Thyroid gland (tissue), 4 donors: ENCODE measurements at regions not wholly inside any gene's neighbourhood (a gene's known extent, or its start where the extent isn't known, plus 50 kb on each side); places are given as distances from the start of the nearest gene placed in this dataset.

Experiments
- DNase-seq, 2 donors: peaks; one replicate each; pipeline ENCODE4 v3.0.0-alpha.2; 2019
- H3K27ac ChIP-seq, 3 donors: fragments of 200-600 bp; sonication (generic); 1 replicate in 2 of 3; 2 replicates in 1 of 3; pipeline ENCODE4 v1.5.1; 2016 to 2019; ENCODE audit warnings: mild to moderate bottlenecking in 1 of 3, moderate library complexity in 1 of 3
- H3K27me3 ChIP-seq: fragments of 200-600 bp; sonication (generic); one replicate; pipeline ENCODE4 v1.5.1; 2019
- H3K36me3 ChIP-seq, 2 donors: fragments of 200-600 bp; sonication (generic); one replicate each; pipeline ENCODE4 v1.5.1; 2016 to 2019
- H3K4me1 ChIP-seq, 2 donors: fragments of 200-600 bp; sonication (generic); one replicate each; pipeline ENCODE4 v1.5.1; 2017 to 2019
- H3K4me3 ChIP-seq, 3 donors: fragments of 200-600 bp; sonication (generic); replicated peaks in 1 of 3; 1 replicate in 2 of 3; 2 replicates in 1 of 3; pipeline ENCODE4 v1.5.1; 2016; ENCODE audit warnings: mild to moderate bottlenecking in 1 of 3
- H3K9me3 ChIP-seq: fragments of 200-600 bp; sonication (generic); one replicate; pipeline ENCODE4 v1.5.1; 2017
- CTCF ChIP-seq, 6 experiments: fragments of 200-600 bp in 3 of 6; fragments of 450-650 bp in 3 of 6; sonication (generic) in 3 of 6; IDR thresholded peaks; one replicate each; pipeline ENCODE4 v1.5.1; 2016 to 2019; ENCODE audit warnings: antibody characterized with exemption in 6 of 6, mild to moderate bottlenecking in 2 of 6, inconsistent platforms in 1 of 6, moderate library complexity in 1 of 6
- POLR2A ChIP-seq, 2 donors: fragments of 450-650 bp; IDR thresholded peaks; one replicate each; pipeline ENCODE4 v1.6.1; 2017; ENCODE audit warnings: antibody characterized with exemption in 2 of 2, mild to moderate bottlenecking in 2 of 2, moderate library complexity in 1 of 2
- WGBS, 2 donors: methylation state at CpG; one replicate each; pipeline ENCODE4 v1.1.5; 2017; 5-methylcytosine and 5-hydroxymethylcytosine counted together
- intact Hi-C: fragments of 100-400 bp; cut with DNase I; formaldehyde crosslinking; loops from one replicate; pipeline ENCODE4 v1.15.1; 2023

- H3K4me3 ChIP-seq: no peak overlapping the region
- H3K27me3 ChIP-seq: no peaks in the 10 kb centered on the region
- WGBS, 2 donors: 69 to 70% methylated on average over 4 of the region's 4 CpGs
- H3K27ac ChIP-seq: no peak overlapping the region
- H3K36me3 ChIP-seq: no peaks in the 10 kb centered on the region
- no peaks in the 10 kb centered on the region for H3K9me3 ChIP-seq
- H3K4me1 ChIP-seq: no peaks in the 10 kb centered on the region
- no peak for TF ChIP-seq POLR2A (IDR thresholded peaks at IDR 0.05)
- no peak for TF ChIP-seq CTCF (IDR thresholded peaks at IDR 0.05)
- no peak for DNase-seq
- intact Hi-C loops: no loop called here
These were observed 397.7 kb upstream of the POU3F1 start for GRCh38 chr1:38444311-38444710.

GRCh38 chr1:38440402-38440801, 393.8 kb upstream of the POU3F1 start:
- intact Hi-C loops: no loop called here
- TF ChIP-seq POLR2A (IDR thresholded peaks at IDR 0.05): no peak
- no peak for TF ChIP-seq CTCF (IDR thresholded peaks at IDR 0.05)
- Histone ChIP-seq H3K4me3 (no peak overlapping the region), H3K27ac (no peak overlapping the region), H3K36me3 (no peaks in the 10 kb centered on the region), H3K27me3 (no peaks in the 10 kb centered on the region), H3K9me3 (no peaks in the 10 kb centered on the region), H3K4me1 (no peaks in the 10 kb centered on the region)
- DNase-seq: no peak

GRCh38 chr1:38436749-38437148, 390.2 kb upstream of the POU3F1 start:
- Histone ChIP-seq H3K4me1 (no peaks in the 10 kb centered on the region), H3K27ac (no peak overlapping the region), H3K27me3 (no peaks in the 10 kb centered on the region), H3K36me3 (no peaks in the 10 kb centered on the region), H3K9me3 (no peaks in the 10 kb centered on the region), H3K4me3 (no peak overlapping the region)
- no peak for DNase-seq
- intact Hi-C loops: no loop called here
- TF ChIP-seq POLR2A (IDR thresholded peaks at IDR 0.05): no peak
- TF ChIP-seq CTCF (IDR thresholded peaks at IDR 0.05): no peak
- WGBS, 2 donors: 69 to 71% methylated on average over 4 of the region's 4 CpGs

GRCh38 chr1:38436006-38436405, 389.4 kb upstream of the POU3F1 start:
- H3K4me3 ChIP-seq: no peak overlapping the region
- no peaks in the 10 kb centered on the region for H3K9me3 ChIP-seq
- no peaks in the 10 kb centered on the region for H3K36me3 ChIP-seq
- no peak for TF ChIP-seq POLR2A (IDR thresholded peaks at IDR 0.05)
- no peak for TF ChIP-seq CTCF (IDR thresholded peaks at IDR 0.05)
- DNase-seq: no peak
- no peaks in the 10 kb centered on the region for H3K4me1 ChIP-seq
- 93 to 96% methylated on average over 9 of the region's 9 CpGs for WGBS, 2 donors
- intact Hi-C loops: no loop called here
- no peak overlapping the region for H3K27ac ChIP-seq
- H3K27me3 ChIP-seq: no peaks in the 10 kb centered on the region

- H3K27ac ChIP-seq: no peak overlapping the region
- WGBS, 2 donors: 54 to 55% methylated on average over 9 to 10 of the region's 10 CpGs
- no peaks in the 10 kb centered on the region for H3K4me1 ChIP-seq
- no peak for DNase-seq
- intact Hi-C loops: no loop called here
- TF ChIP-seq CTCF (IDR thresholded peaks at IDR 0.05) (no peak), POLR2A (IDR thresholded peaks at IDR 0.05) (no peak)
- no peaks in the 10 kb centered on the region for H3K36me3 ChIP-seq
- H3K27me3 ChIP-seq: no peaks in the 10 kb centered on the region
- no peaks in the 10 kb centered on the region for H3K9me3 ChIP-seq
- H3K4me3 ChIP-seq: no peak overlapping the region
These were observed 386.6 kb upstream of the POU3F1 start for GRCh38 chr1:38433084-38433722.
